ENCODE measurements at regions not wholly inside any gene's neighbourhood (a gene's known extent, or its start where the extent isn't known, plus 50 kb on each side); places are given as distances from the start of the nearest gene placed in this dataset.
A peak's percentile ranks its signal among the peaks of the same experiment; 100 is the strongest.

DNA sequence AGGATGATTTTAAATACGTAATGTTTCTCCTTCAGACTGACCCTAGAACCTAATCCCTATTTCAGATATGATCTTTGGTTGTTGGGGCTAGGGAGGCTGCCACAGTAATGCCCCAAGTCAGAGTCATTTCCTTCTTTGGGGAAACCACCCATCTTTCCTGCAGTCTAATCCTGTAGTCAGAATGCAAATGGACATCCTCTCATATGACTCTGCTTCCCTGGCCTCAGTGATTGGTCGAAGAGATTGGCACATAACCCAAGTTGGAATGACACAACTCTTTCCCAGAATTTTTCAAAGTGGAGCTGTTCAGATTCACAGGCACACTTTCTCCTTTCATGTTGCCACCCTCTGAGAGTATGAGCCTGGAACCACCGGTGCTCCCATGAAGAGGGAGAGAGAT is 58.8 kb upstream of the ZNF644 start (continued):
- TF ChIP-seq NFRKB (IDR thresholded peaks at IDR 0.05; ENCODE audit: low read depth) (no peak), RCOR1 (IDR thresholded peaks at IDR 0.05; ENCODE audit: borderline replicate concordance in 1 of 2, low read depth in 2 of 2, low read length in 2 of 2) (no peak)

GRCh38 chr1:91078859-91079258 is 57.0 kb upstream of the ZNF644 start:
- H3K9ac ChIP-seq (ENCODE audit: insufficient read depth in 1 of 2, low read depth in 2 of 2, low read length in 2 of 2), result no peak overlapping the region
- no peak overlapping the region for H3K4me3 ChIP-seq
- in situ Hi-C loops (cut with MboI), result no loop called here
- FAIRE-seq, result no peak
- H3K4me1 ChIP-seq (replicated peaks in 1 of 2; ENCODE audit: control insufficient read depth in 2 of 2, insufficient read depth in 2 of 2, low read length in 2 of 2), result no peaks in the 10 kb centered on the region
- TF ChIP-seq CREB1 (IDR thresholded peaks at IDR 0.05) (no peak), CREB1 (CRISPR knock-in tag; IDR thresholded peaks at IDR 0.05) (no peak), ZBTB11 (CRISPR knock-in tag; IDR thresholded peaks at IDR 0.05) (peak in 1 of 3 experiments; percentile 40; a peak in 1 of 6 replicates), MTF1 (CRISPR knock-in tag; IDR thresholded peaks at IDR 0.05; ENCODE audit: borderline replicate concordance) (peak; percentile 26; the same call in 1 of the 2 replicates), CEBPG (CRISPR knock-in tag; IDR thresholded peaks at IDR 0.05) (no peak), CEBPG (tag; conservative IDR thresholded peaks at IDR 0.05 in 1 of 2, IDR thresholded peaks at IDR 0.05 in 1 of 2) (peak in 1 of 2 experiments; percentile 34; a peak in 1 of 4 replicates), TARDBP (IDR thresholded peaks at IDR 0.05) (no peak), SLC30A9 (CRISPR knock-in tag; IDR thresholded peaks at IDR 0.05) (peak; percentile 90; the same call in 1 of the 2 replicates), ZNF830 (CRISPR knock-in tag; IDR thresholded peaks at IDR 0.05) (no peak), ZNF707 (CRISPR knock-in tag; conservative IDR thresholded peaks at IDR 0.05) (peak; percentile 60; the same call in 1 of the 2 replicates), ZNF277 (CRISPR knock-in tag; IDR thresholded peaks at IDR 0.05; ENCODE audit: borderline replicate concordance) (peak; percentile 95; the same call in 1 of the 2 replicates), NFIX (CRISPR knock-in tag; IDR thresholded peaks at IDR 0.05; ENCODE audit: low read depth) (peak; percentile 48; the same call in 1 of the 2 replicates), ZNF408 (CRISPR knock-in tag; IDR thresholded peaks at IDR 0.05; ENCODE audit: low read depth) (peak; percentile 71; the same call in 1 of the 2 replicates)
- TF ChIP-seq, protein P1, sequence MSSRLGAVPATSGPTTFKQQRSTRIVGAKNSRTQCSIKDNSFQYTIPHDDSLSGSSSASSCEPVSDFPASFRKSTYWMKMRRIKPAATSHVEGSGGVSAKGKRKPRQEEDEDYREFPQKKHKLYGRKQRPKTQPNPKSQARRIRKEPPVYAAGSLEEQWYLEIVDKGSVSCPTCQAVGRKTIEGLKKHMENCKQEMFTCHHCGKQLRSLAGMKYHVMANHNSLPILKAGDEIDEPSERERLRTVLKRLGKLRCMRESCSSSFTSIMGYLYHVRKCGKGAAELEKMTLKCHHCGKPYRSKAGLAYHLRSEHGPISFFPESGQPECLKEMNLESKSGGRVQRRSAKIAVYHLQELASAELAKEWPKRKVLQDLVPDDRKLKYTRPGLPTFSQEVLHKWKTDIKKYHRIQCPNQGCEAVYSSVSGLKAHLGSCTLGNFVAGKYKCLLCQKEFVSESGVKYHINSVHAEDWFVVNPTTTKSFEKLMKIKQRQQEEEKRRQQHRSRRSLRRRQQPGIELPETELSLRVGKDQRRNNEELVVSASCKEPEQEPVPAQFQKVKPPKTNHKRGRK (tag; IDR thresholded peaks at IDR 0.05), result no peak
- no peaks in the 10 kb centered on the region for H4K20me1 ChIP-seq (replicated peaks; ENCODE audit: control insufficient read depth, insufficient read depth, low read length)
- no peaks in the 10 kb centered on the region for H3K79me2 ChIP-seq (ENCODE audit: control insufficient read depth, insufficient read depth, low read length)
- CTCF ChIA-PET (ENCODE audit: low intra/inter-chr PET ratio), result no interaction called here
- H3K9me1 ChIP-seq (ENCODE audit: control insufficient read depth, insufficient read depth, low read length), result no peaks in the 10 kb centered on the region
- BruUV-seq (replicated peaks), result no TSS peak
- H3K27ac ChIP-seq (ENCODE audit: extremely low read depth, low read depth, low read length), result no peak overlapping the region
- no peak overlapping the region for H2AFZ ChIP-seq (ENCODE audit: low read depth, low read length)
- POLR2A ChIA-PET, result interaction anchor here (0.7 kb wide), 1 partner anchor 54 kb away, joined by 3 read pairs; no protein-coding TSS in a partner anchor
- 46% methylated on average over 13 of the region's 13 CpGs for WGBS (ENCODE audit: insufficient coverage, low coverage, missing lambda C conversion rate)
- H3K4me2 ChIP-seq (ENCODE audit: insufficient read depth, low read length), result no peak overlapping the region
- no peaks in the 10 kb centered on the region for H3K9me3 ChIP-seq (replicated peaks; ENCODE audit: control insufficient read depth, insufficient read depth, low read depth, low read length)
- intact Hi-C loops (cut with micrococcal nuclease), result no loop called here
- no peaks in the 10 kb centered on the region for H3K36me3 ChIP-seq (ENCODE audit: control insufficient read depth, insufficient read depth, low read length)
- no peak for DNase-seq (ENCODE audit: extremely low read depth in 1 of 4, low spot score in 3 of 4)
- H3K27me3 ChIP-seq (ENCODE audit: control insufficient read depth in 2 of 2, insufficient read depth in 2 of 2, low read length in 2 of 2), result peaks cover 0 to 8% of the 10 kb centered on the region in 2 experiments; a peak in 4 of 5 replicates
- ATAC-seq, result no peak

Data from K562 (cell line).